Mononuclear cell (primary cell): ENCODE measurements at regions not wholly inside any gene's neighbourhood (a gene's known extent, or its start where the extent isn't known, plus 50 kb on each side); places are given as distances from the start of the nearest gene placed in this dataset.

Experiments used
- H3K27me3 ChIP-seq: 2 replicates; pipeline ENCODE4 v1.6.0; 2011; ENCODE audit warnings: low read length, control low read depth; ENCODE audit not compliant: insufficient read depth
- H3K4me1 ChIP-seq: 2 replicates; pipeline ENCODE4 v1.5.1; 2011; ENCODE audit warnings: mild to moderate bottlenecking, low read length, control low read depth; ENCODE audit not compliant: insufficient read depth
- H3K4me3 ChIP-seq: 2 replicates; pipeline ENCODE4 v1.5.1; 2011; ENCODE audit warnings: mild to moderate bottlenecking, low read length, moderate library complexity
- H3K9me3 ChIP-seq: 2 replicates; pipeline ENCODE4 v1.5.1; 2011; ENCODE audit warnings: low read depth, mild to moderate bottlenecking, control low read depth, low read length

GRCh38 chr2:193973781-193974180 is 1683.2 kb upstream of the SLC39A10 start:
- H3K27me3 ChIP-seq, result no peaks in the 10 kb centered on the region
- H3K4me3 ChIP-seq, result no peak overlapping the region
- H3K4me1 ChIP-seq, result no peaks in the 10 kb centered on the region
- no peaks in the 10 kb centered on the region for H3K9me3 ChIP-seq

DNA sequence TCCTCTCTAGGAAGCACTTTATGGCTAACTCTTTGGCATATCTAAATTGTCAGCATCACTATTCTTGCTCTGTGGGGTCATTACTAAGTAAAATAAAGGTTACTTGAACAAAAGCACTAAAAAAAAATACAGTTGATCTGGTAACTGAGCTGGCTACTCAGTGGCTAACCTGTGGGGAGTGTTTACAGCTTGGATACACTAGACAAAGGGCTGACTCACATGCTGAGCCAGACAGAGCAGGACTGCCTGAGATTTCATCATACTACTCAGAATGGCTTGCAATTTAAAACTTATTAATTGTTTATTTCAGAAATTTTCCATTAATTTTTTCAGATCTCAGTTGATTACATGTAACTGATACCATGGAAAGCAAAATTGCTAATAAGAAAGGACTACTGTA is 1690.4 kb upstream of the SLC39A10 start:
- no peaks in the 10 kb centered on the region for H3K4me1 ChIP-seq
- H3K4me3 ChIP-seq, result no peak overlapping the region
- no peaks in the 10 kb centered on the region for H3K27me3 ChIP-seq
- H3K9me3 ChIP-seq, result no peaks in the 10 kb centered on the region

DNA sequence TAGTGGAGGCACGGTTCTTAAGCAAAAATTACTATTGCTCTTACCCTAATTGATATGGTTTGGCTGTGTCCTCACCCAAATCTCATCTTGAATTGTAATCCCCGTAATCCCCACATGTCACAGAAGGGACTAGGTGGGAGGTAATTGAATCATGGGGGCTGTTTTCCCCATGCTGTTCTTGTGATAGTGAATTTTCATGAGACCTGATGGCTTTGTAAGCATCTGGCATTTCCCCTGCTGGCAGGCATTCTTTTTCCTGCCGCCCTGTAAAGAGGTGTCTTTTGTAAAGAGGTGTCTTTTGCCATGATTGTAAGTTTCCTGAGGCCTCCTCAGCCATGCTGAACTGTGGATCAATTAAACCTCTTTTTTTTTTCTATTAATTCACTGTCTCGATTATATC is 1691.8 kb upstream of the SLC39A10 start:
- Histone ChIP-seq H3K9me3 (no peaks in the 10 kb centered on the region), H3K27me3 (no peaks in the 10 kb centered on the region), H3K4me1 (no peaks in the 10 kb centered on the region), H3K4me3 (no peak overlapping the region)

DNA sequence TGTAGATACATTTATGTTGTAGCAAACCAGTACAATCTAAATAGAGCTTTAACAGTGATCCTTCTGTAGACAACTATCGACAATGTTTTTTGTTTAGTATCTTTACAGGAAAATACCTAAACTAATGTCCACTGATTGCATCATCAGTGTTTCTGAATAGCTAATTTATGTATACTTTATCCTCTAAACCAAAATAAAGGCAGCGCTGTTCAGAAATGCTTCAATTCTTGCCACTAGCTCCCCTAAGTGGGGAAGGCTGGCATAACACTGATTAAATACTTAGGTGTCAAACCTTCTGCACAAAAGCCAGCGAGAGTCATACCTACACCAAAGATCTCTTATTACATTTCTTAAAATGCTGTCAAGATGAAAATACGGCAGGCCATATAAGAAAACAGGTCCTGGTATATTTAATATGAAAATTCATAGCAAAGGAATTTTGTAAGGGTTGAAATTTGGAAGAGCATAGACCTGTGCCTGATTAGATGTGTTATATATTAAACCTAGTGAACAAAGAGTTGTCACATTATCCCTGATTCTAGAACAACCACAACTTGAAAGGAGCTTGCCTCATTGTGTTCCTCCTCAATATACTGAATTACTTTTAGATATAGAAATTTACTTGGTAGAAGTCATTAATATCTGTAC is 1693.4 kb upstream of the SLC39A10 start:
- Histone ChIP-seq H3K9me3 (no peaks in the 10 kb centered on the region), H3K27me3 (no peaks in the 10 kb centered on the region), H3K4me1 (no peaks in the 10 kb centered on the region), H3K4me3 (no peak overlapping the region)

DNA sequence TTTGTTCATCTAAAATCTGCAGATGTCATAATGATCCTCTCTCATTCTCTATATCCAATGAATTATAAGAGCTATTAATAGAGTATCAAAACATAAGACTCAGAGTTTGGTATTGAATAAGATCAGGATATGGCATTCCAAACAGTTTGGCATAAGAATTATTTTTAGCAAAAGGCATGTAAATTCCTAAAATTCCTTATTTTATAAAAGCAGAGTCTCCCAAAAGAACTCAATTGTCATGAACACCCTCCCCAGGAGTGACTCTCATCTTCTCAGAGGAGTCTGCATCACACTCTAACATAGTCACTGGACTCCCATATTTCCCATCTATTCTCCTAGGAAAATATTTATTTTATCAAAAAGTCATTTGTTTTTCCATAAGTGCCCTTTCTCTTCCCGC is 1710.2 kb upstream of the SLC39A10 start:
- no peaks in the 10 kb centered on the region for H3K4me1 ChIP-seq

GRCh38 chr2:193943406-193943960 is 1713.5 kb upstream of the SLC39A10 start:
- Histone ChIP-seq H3K4me3 (no peak overlapping the region), H3K27me3 (no peaks in the 10 kb centered on the region), H3K4me1 (no peaks in the 10 kb centered on the region), H3K9me3 (no peaks in the 10 kb centered on the region)

More for the DNA sequence above, 1710.2 kb upstream of the SLC39A10 start:
- H3K27me3 ChIP-seq, result no peaks in the 10 kb centered on the region
- H3K4me3 ChIP-seq, result no peak overlapping the region
- H3K9me3 ChIP-seq, result no peaks in the 10 kb centered on the region

DNA sequence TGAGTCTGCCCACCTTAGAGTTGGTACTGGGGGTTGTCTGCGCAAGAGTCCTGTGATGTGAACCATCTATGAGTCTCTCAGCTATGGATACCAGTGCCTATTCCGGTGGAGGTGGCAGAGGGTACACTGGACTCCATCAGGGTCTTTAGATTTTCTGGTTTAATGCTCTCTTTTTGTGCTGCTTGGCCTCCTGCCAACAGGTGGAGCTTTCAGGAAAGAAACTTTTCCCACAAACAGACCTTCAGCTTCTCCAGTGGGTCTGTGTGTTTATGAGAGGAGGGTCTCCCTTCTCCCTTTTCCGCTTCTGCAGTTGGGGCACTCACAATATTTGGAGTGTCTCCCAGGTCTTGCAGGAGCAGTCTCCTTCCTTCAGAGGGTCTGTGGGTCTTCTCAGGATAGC is 1721.9 kb upstream of the SLC39A10 start:
- Histone ChIP-seq H3K4me3 (no peak overlapping the region), H3K27me3 (no peaks in the 10 kb centered on the region), H3K9me3 (no peaks in the 10 kb centered on the region), H3K4me1 (no peaks in the 10 kb centered on the region)

DNA sequence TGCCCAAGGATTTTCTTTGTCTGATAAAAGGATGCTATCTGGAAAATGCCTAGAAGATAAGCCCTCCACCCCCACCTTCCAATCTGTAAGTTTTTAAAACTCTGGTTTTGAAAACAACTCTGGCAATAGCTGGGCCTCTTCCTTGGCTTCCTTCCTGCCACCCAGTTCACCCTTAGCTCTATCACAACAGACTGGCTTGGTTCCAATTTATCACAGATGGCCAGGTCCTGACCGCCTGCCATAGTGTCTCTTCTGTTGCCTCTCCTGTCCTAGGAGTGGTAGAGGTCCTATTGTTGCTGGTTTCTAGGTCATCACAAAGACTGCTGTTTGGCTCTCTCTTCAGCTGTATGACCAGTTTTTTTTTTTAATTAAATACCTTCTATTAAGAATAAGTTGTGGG is 1727.9 kb upstream of the SLC39A10 start:
- Histone ChIP-seq H3K27me3 (no peaks in the 10 kb centered on the region), H3K9me3 (no peaks in the 10 kb centered on the region), H3K4me1 (no peaks in the 10 kb centered on the region), H3K4me3 (no peak overlapping the region)

- Histone ChIP-seq H3K9me3 (no peaks in the 10 kb centered on the region), H3K4me1 (no peaks in the 10 kb centered on the region), H3K4me3 (no peak overlapping the region), H3K27me3 (no peaks in the 10 kb centered on the region)
These were observed 1712.8 kb upstream of the TMEFF2 start for GRCh38 chr2:193907561-193907960.

- Histone ChIP-seq H3K4me3 (no peak overlapping the region), H3K27me3 (no peaks in the 10 kb centered on the region), H3K4me1 (no peaks in the 10 kb centered on the region), H3K9me3 (no peaks in the 10 kb centered on the region)
These were observed 1705.6 kb upstream of the TMEFF2 start for GRCh38 chr2:193900292-193900691.

DNA sequence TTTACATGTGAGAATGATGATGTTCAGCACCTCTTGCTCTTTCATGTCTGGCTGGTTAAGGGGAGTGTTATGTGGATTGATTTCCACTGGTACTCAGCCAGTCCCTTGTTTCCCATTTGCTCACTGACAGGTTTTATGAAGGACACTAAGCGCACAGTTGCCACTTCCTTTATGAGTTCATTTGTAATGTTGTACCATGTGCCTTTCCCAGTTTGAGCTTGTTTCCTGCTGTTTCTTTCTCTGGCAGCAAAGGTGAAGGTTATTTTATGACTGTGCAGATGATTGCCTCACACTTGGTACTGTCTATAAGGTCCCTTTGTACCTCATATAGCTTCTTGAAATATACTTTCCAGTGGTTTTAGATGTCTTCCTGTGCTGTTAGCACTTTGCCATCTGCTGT is 1700.5 kb upstream of the TMEFF2 start:
- H3K9me3 ChIP-seq, result no peaks in the 10 kb centered on the region
- no peaks in the 10 kb centered on the region for H3K27me3 ChIP-seq
- no peak overlapping the region for H3K4me3 ChIP-seq
- H3K4me1 ChIP-seq, result no peaks in the 10 kb centered on the region

GRCh38 chr2:193894081-193894480 is 1699.3 kb upstream of the TMEFF2 start:
- Histone ChIP-seq H3K9me3 (no peaks in the 10 kb centered on the region), H3K4me3 (no peak overlapping the region), H3K27me3 (no peaks in the 10 kb centered on the region), H3K4me1 (no peaks in the 10 kb centered on the region)

DNA sequence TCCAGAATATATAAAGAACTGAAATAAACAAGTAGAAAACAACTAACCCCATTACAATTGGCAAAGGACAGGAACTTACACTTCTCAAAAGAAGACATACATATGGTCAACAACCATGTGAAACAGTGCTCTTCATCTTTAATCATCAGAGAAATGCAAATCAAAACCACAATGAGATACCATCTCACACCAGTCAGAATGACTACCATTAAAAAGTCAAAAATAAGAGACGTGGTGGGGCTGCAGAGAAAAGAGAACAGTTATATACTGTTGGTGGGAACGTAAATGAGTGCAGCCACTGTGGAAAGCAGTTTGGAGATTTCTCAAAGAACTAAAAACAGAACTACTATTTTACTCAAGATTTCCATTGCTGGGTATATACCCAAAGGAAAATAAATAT is 1696.3 kb upstream of the TMEFF2 start:
- Histone ChIP-seq H3K27me3 (no peaks in the 10 kb centered on the region), H3K4me1 (no peaks in the 10 kb centered on the region), H3K9me3 (no peaks in the 10 kb centered on the region), H3K4me3 (no peak overlapping the region)

GRCh38 chr2:193885419-193885818 is 1690.7 kb upstream of the TMEFF2 start:
- H3K4me1 ChIP-seq, result no peaks in the 10 kb centered on the region
- no peak overlapping the region for H3K4me3 ChIP-seq
- H3K27me3 ChIP-seq, result no peaks in the 10 kb centered on the region
- no peaks in the 10 kb centered on the region for H3K9me3 ChIP-seq

GRCh38 chr2:193883820-193884219 is 1689.1 kb upstream of the TMEFF2 start:
- no peaks in the 10 kb centered on the region for H3K4me1 ChIP-seq

DNA sequence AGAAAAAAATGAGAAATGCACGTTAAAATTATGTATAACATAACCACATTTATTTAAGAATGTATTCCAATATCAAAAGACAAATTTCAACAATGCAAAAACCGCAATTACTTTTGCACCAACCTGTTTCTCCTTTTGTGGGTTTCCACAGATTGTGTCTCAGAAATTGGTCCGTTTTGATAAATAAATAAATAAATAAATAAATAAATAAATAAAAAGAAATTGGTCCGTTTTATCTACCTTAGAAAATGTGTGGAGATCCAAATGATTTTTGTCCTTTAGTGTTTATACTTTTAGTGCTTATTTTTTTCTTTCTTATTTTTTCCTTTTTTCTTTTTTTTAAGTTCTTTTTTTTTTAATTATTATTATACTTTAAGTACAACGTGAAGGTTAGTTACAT is 1682.2 kb upstream of the TMEFF2 start:
- H3K9me3 ChIP-seq, result no peaks in the 10 kb centered on the region
- H3K4me3 ChIP-seq, result no peak overlapping the region
- no peaks in the 10 kb centered on the region for H3K27me3 ChIP-seq
- no peaks in the 10 kb centered on the region for H3K4me1 ChIP-seq

More at GRCh38 chr2:193883820-193884219, 1689.1 kb upstream of the TMEFF2 start:
- Histone ChIP-seq H3K4me3 (no peak overlapping the region), H3K27me3 (no peaks in the 10 kb centered on the region), H3K9me3 (no peaks in the 10 kb centered on the region)
